GM10266 (cell line): ENCODE measurements at regions not wholly inside any gene's neighbourhood (a gene's known extent, or its start where the extent isn't known, plus 50 kb on each side); places are given as distances from the start of the nearest gene placed in this dataset.

Source experiments
- DNase-seq: peaks from one replicate; pipeline ENCODE4 v3.0.0; 2012; ENCODE audit errors: extremely low spot score
- CTCF ChIP-seq: IDR thresholded peaks from 2 replicates; pipeline ENCODE4 v1.5.1; 2012; ENCODE audit warnings: mild to moderate bottlenecking, low read depth; ENCODE audit not compliant: control insufficient read depth, insufficient read depth; ENCODE audit errors: missing control alignments

- no peak for DNase-seq
- no peak for TF ChIP-seq CTCF
These were observed 51.8 kb upstream of the RAB27B start for GRCh38 chr18:54776282-54776977.

- no peak for TF ChIP-seq CTCF
- no peak for DNase-seq
These were observed 51.0 kb upstream of the RAB27B start for GRCh38 chr18:54777118-54777791.

- TF ChIP-seq CTCF = no peak
These were observed 50.3 kb upstream of the RAB27B start for GRCh38 chr18:54777989-54778388.

More at GRCh38 chr18:54777989-54778388, 50.3 kb upstream of the RAB27B start:
- no peak for DNase-seq
